Stimulated activated CD4-positive, alpha-beta T cell treated with anti-CD3 and anti-CD28 coated beads, Interleukin-12 subunit alpha, Interleukin-12 subunit beta, amount 100 ng/mL, for 4 hours (primary cell): ENCODE measurements at regions not wholly inside any gene's neighbourhood (a gene's known extent, or its start where the extent isn't known, plus 50 kb on each side); places are given as distances from the start of the nearest gene placed in this dataset.
A peak's percentile ranks its signal among the peaks of the same experiment; 100 is the strongest.
"Not testable (repeated sequence)": the region's sequence is repeated elsewhere in the genome, so short reads cannot be mapped to it uniquely, and the experiment has no call there.

Experiments
- DNase-seq: peaks from one replicate; pipeline ENCODE4 v3.0.0-alpha.2; 2020

DNA sequence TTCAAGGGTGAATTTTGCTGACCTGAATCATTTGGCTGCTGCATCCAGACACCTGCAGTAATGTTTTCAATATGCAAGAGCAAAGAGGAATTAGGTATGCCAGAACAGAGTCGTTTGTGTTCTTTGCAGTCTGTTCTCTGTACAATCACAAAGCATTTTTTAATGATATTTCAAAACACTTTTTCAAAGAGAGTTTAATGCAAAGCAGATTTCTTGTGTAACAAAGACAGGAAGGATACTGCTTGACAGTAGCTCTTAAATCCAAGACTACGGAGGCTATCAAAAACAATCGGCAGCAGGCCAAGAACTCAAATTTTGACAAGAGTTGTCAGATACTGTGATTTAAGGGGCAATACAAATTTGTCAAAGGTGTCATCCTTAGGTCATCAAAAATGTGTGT is 341.9 kb downstream of the GADD45G start:
- DNase-seq: no peak

GRCh38 chr9:89949111-89949510 is 344.3 kb downstream of the GADD45G start:
- no peak for DNase-seq

GRCh38 chr9:89951675-89952074 is 346.9 kb downstream of the GADD45G start:
- no peak for DNase-seq

- no peak for DNase-seq
Measured at GRCh38 chr9:89952401-89952800, 347.6 kb downstream of the GADD45G start.

DNA sequence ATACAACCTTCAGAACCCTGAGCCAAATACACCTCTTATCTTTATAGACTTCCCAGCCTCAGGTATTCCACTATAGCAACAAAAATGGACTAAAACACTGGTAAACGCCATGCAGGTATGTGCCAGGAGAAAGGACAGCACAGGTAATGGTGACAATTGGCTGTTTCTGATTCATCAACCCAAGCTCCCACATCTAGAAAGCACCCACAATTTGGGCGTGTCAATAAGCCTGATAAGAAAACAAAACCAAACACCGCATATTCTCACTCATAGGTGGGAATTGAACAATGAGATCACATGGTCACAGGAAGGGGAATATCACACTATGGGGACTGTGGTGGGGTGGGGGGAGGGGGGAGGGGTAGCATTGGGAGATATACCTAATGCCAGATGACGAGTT is 348.5 kb downstream of the GADD45G start:
- not testable (repeated sequence) for DNase-seq

GRCh38 chr9:89953824-89954615 is 349.2 kb downstream of the GADD45G start:
- DNase-seq: no peak

- DNase-seq: no peak
Measured at GRCh38 chr9:89955144-89955543, 350.3 kb downstream of the GADD45G start.

DNA sequence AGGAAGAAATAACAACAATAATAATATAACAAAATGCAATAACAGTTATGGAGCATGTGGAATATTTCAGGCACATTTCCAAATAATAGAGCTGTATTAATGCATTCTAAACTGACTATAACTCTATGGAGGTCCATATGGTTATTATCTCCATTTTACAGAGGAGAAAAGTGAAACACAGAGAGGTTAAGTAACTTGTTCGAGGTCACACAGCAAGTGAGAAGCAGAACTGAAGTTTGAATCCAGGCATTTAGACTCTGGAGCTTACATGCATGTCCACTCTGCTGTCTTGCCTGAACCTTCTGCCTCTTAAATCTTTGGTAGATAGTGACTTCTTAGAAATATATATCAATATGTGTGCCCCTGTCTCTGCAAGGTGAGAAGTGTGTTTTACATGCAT is 350.8 kb downstream of the GADD45G start:
- no peak for DNase-seq

GRCh38 chr9:89956331-89956730 is 351.5 kb downstream of the GADD45G start:
- no peak for DNase-seq

DNA sequence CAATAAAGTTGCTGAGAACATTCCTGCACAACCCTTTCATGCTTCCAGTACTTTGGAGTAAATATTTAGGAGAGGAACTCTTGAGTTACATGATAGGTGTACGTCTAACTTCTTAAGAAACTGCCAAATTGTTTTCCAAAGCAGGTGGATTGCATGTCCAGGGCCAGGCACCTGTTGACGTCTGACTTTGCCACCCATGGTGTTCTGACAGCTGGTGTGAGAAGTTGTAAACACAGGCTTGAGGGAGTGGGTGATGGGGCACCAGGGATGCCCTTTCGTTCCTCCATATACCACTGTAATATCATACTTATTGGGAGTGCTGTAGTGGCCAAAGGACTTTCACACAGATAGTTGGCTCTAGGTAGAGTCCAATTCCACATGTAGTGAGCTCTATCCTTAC is 352.1 kb downstream of the GADD45G start:
- DNase-seq: no peak

DNA sequence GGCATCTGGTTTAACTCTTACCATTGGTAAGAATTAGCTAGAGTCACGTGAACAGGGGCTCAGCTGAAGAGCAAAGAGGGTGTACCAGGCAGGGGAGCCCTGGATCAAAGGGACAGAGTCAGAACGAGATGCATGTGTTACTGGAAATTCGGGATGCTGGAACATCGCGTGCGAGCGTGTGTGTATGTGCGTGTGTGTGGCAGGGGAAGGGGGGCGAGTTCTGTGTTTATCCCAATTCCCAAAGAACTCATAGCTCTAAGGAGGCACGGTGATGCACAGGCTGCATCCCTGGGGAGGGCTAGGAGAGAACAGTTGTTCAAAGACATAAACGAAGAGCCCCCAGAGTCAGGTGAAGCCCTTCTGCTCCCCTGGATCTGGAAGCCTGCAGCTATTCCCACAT is 353.3 kb downstream of the GADD45G start:
- no peak for DNase-seq

GRCh38 chr9:89961616-89962341 is 357.0 kb downstream of the GADD45G start:
- DNase-seq: no peak

DNA sequence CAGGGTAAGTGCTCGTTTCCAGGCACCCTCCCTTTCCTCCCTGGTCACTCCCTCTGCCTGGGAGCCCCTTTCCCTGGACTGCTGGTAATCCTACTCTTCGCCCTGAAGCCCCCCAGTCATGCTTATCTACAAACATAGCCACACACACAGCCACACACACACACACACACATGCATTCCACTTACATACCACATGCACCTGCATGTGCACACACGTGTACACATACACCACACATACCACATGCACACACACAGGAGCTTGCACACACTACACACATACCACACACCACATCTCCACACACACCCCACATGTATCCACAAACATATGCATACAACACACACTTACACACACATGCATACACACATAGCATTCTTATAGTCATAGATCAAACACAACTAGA is 358.5 kb downstream of the GADD45G start:
- no peak for DNase-seq

- DNase-seq: no peak
Measured at GRCh38 chr9:89967527-89967926, 362.7 kb downstream of the GADD45G start.

GRCh38 chr9:89969156-89969675 is 364.4 kb downstream of the GADD45G start:
- peak; percentile 22 for DNase-seq

GRCh38 chr9:89969881-89970639 is 365.2 kb downstream of the GADD45G start:
- DNase-seq: no peak

DNA sequence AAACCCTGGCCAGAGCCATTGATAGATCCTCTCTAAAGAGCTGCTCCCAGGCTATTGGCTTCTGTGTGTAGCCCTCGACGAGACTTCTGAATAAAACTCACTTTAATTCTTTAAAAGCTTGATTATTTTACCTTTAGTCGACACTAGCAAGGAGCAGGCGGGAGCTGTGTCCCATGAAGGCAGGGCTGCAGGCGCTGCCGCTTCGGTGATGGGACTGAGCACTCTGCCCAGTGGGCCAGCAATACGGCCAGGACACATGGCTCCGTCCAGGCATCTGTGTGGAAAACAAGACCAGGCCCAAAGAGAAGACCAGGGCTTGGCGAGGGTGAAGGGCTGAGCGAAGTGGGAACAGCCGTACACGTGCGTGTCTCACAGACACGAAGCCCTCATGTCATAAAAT is 365.9 kb downstream of the GADD45G start:
- no peak for DNase-seq

DNA sequence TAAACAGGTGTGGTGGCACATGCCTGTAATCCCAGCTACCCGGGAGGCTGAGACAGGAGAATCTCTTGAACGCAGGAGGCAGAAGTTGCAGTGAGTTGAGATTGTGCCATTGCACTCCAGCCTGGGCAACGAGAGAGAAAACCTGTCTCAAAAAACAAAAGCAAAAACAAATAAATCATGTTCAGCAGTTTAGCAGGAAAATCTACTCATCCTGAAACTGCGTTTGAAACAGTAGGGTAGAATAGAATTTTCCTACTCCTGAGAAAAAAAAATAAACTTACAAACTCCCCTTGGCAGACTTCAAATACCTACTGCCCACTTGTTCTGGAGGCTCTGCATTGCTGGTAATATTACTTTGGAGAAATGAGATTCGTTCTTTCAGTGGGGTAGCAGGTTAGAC is 367.7 kb downstream of the GADD45G start:
- no peak for DNase-seq

- no peak for DNase-seq
Measured at GRCh38 chr9:89974582-89974981, 369.8 kb downstream of the GADD45G start.

GRCh38 chr9:89975024-89975423 is 370.2 kb downstream of the GADD45G start:
- DNase-seq: no peak

DNA sequence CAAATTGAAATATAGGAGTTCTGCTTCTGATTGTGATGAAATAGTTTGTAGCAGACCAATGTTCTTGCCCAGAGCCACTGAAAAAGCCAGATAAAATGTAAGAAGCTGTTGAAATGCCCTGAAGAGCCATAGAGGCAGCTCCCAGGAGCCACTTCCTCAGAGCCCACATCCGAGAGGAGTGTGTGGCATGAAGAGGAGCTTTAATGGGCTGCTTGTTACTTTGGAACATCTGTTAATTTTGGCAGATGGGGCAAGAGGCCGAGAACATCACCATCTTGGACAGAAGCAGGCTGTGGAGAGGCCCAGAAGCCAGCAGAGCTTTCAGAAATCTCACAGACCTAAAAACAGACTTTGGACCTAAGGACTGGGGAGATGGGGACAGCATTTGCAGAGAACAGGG is 370.8 kb downstream of the GADD45G start:
- no peak for DNase-seq

DNA sequence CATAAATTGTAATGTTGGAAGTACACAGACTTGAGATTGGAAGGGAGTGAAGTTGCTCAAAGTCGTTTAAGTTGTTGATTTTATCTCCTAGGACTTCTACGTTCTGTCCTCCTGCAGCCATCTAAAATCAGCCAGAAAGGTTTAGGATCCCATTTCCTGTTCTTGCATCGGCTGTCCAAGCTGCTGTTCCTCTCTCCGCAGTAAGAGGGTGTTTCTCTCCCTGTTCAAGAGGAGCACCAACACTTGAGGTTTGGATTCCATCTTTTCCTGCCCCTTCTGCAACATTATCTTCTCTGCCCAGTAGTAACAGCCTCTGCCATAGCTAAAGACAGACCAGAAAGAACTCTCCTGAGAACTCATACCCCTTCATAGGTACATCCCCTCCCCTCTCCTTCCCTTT is 373.4 kb downstream of the GADD45G start:
- no peak for DNase-seq

- no peak for DNase-seq
Measured at GRCh38 chr9:89980600-89980999, 375.8 kb downstream of the GADD45G start.

- no peak for DNase-seq
Measured at GRCh38 chr9:89982016-89982415, 377.2 kb downstream of the GADD45G start.
